Left renal pelvis (tissue), 4 donors: ENCODE measurements at regions not wholly inside any gene's neighbourhood (a gene's known extent, or its start where the extent isn't known, plus 50 kb on each side); places are given as distances from the start of the nearest gene placed in this dataset.
"Not testable (repeated sequence)": the region's sequence is repeated elsewhere in the genome, so short reads cannot be mapped to it uniquely, and the experiment has no call there.

Experiments
- DNase-seq, 4 donors: peaks; one replicate each; pipeline ENCODE4 v3.0.0-alpha.2; 2013; ENCODE audit warnings: low read depth in 4 of 4, low spot score in 3 of 4

GRCh38 chr10:117838500-117839498 is 207.9 kb downstream of the RAB11FIP2 start:
- DNase-seq = not testable (repeated sequence)

GRCh38 chr10:117856426-117856825 is 190.3 kb downstream of the RAB11FIP2 start:
- not testable (repeated sequence) for DNase-seq

GRCh38 chr10:117860135-117860534 is 186.6 kb downstream of the RAB11FIP2 start:
- DNase-seq = no peak

- no peak for DNase-seq
Measured at GRCh38 chr10:117860823-117861222, 185.9 kb downstream of the RAB11FIP2 start.

GRCh38 chr10:117861329-117861728 is 185.4 kb downstream of the RAB11FIP2 start:
- DNase-seq = no peak

GRCh38 chr10:117863771-117864170 is 183.0 kb downstream of the RAB11FIP2 start:
- DNase-seq = no peak

- DNase-seq = no peak
Measured at GRCh38 chr10:117865945-117866344, 180.8 kb downstream of the RAB11FIP2 start.

GRCh38 chr10:117868151-117868550 is 178.6 kb downstream of the RAB11FIP2 start:
- DNase-seq = no peak

- DNase-seq = no peak
Measured at GRCh38 chr10:117875793-117876192, 170.9 kb downstream of the RAB11FIP2 start.

- no peak for DNase-seq
Measured at GRCh38 chr10:117876210-117876609, 170.5 kb downstream of the RAB11FIP2 start.

GRCh38 chr10:117878626-117879025 is 168.1 kb downstream of the RAB11FIP2 start:
- no peak for DNase-seq

GRCh38 chr10:117884093-117884492 is 162.6 kb downstream of the RAB11FIP2 start:
- DNase-seq = no peak

GRCh38 chr10:117884592-117884991 is 162.1 kb downstream of the RAB11FIP2 start:
- no peak for DNase-seq

- no peak for DNase-seq
Measured at GRCh38 chr10:117885206-117885829, 161.4 kb downstream of the RAB11FIP2 start.

GRCh38 chr10:117886766-117887165 is 160.0 kb downstream of the RAB11FIP2 start:
- DNase-seq = no peak

- DNase-seq = no peak
Measured at GRCh38 chr10:117889664-117890063, 157.1 kb downstream of the RAB11FIP2 start.

GRCh38 chr10:117892681-117893220 is 154.0 kb downstream of the RAB11FIP2 start:
- no peak for DNase-seq

- no peak for DNase-seq
Measured at GRCh38 chr10:117894339-117894738, 152.4 kb downstream of the RAB11FIP2 start.

- DNase-seq = no peak
Measured at GRCh38 chr10:117896517-117896916, 150.2 kb downstream of the RAB11FIP2 start.

GRCh38 chr10:117899181-117899683 is 147.5 kb downstream of the RAB11FIP2 start:
- DNase-seq = no peak

GRCh38 chr10:117900280-117900679 is 146.5 kb downstream of the RAB11FIP2 start:
- no peak for DNase-seq
